DND-41 (cell line): ENCODE measurements at regions not wholly inside any gene's neighbourhood (a gene's known extent, or its start where the extent isn't known, plus 50 kb on each side); places are given as distances from the start of the nearest gene placed in this dataset.
"Not testable (repeated sequence)": the region's sequence is repeated elsewhere in the genome, so short reads cannot be mapped to it uniquely, and the experiment has no call there.

Source experiments
- CTCF ChIP-seq: IDR thresholded peaks from 2 replicates; pipeline ENCODE4 v1.5.1; 2012; ENCODE audit warnings: borderline replicate concordance, low read length, moderate library complexity, mild to moderate bottlenecking; ENCODE audit not compliant: poor library complexity, severe bottlenecking; ENCODE audit errors: extremely low read depth
- EZH2 ChIP-seq: IDR thresholded peaks from 3 replicates; pipeline ENCODE4 v1.6.1; 2012; ENCODE audit warnings: borderline replicate concordance, low read depth, mild to moderate bottlenecking, moderate library complexity, low read length, inconsistent platforms; ENCODE audit not compliant: severe bottlenecking

DNA sequence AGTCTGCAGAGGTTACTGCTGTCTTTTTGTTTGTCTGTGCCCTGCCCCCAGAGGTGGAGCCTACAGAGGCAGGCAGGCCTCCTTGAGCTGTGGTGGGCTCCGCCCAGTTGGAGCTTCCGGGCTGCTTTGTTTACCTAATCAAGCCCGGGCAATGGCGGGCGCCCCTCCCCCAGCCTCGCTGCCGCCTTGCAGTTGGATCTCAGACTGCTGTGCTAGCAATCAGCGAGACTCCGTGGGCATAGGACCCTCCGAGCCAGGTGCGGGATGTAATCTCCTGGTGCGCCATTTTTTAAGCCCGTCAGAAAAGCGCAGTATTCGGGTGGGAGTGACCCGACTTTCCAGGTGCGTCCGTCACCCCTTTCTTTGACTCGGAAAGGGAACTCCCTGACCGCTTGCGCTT, 141.5 kb upstream of the NTF3 start:
- not testable (repeated sequence) for TF ChIP-seq CTCF, EZH2
